ENCODE measurements at regions not wholly inside any gene's neighbourhood (a gene's known extent, or its start where the extent isn't known, plus 50 kb on each side); places are given as distances from the start of the nearest gene placed in this dataset.

- Histone ChIP-seq H3K4me3 (no peak overlapping the region), H3K4me1 (no peaks in the 10 kb centered on the region), H3K36me3 (no peaks in the 10 kb centered on the region), H3K27ac (no peak overlapping the region), H3K27me3 (no peaks in the 10 kb centered on the region), H3K9me3 (no peaks in the 10 kb centered on the region)
- DNase-seq (no peak), ATAC-seq (ENCODE audit: low FRiP score in 2 of 2) (no peak)
- TF ChIP-seq POLR2A (IDR thresholded peaks at IDR 0.05): no peak
- TF ChIP-seq POLR2AphosphoS5 (IDR thresholded peaks at IDR 0.05): no peak
- TF ChIP-seq CTCF (IDR thresholded peaks at IDR 0.05): no peak
- no peak for TF ChIP-seq EP300 (IDR thresholded peaks at IDR 0.05)
- WGBS, 2 donors: 50 to 59% methylated on average over 2 of the region's 2 CpGs
These were observed 1488.0 kb upstream of the CELF4 start for GRCh38 chr18:39053571-39053970.

- no peaks in the 10 kb centered on the region for H3K27me3 ChIP-seq
- H3K4me1 ChIP-seq: no peaks in the 10 kb centered on the region
- no peak overlapping the region for H3K27ac ChIP-seq
- TF ChIP-seq CTCF (IDR thresholded peaks at IDR 0.05): no peak
- TF ChIP-seq POLR2AphosphoS5 (IDR thresholded peaks at IDR 0.05): no peak
- no peak for TF ChIP-seq POLR2A (IDR thresholded peaks at IDR 0.05)
- TF ChIP-seq EP300 (IDR thresholded peaks at IDR 0.05): no peak
- H3K9me3 ChIP-seq: no peaks in the 10 kb centered on the region
- no peak for ATAC-seq (ENCODE audit: low FRiP score in 2 of 2)
- H3K36me3 ChIP-seq: no peaks in the 10 kb centered on the region
- H3K4me3 ChIP-seq: no peak overlapping the region
- no peak for DNase-seq
These were observed 1485.4 kb upstream of the CELF4 start for GRCh38 chr18:39051013-39051412.

- TF ChIP-seq POLR2A (IDR thresholded peaks at IDR 0.05) (no peak), CTCF (IDR thresholded peaks at IDR 0.05) (no peak), EP300 (IDR thresholded peaks at IDR 0.05) (no peak), POLR2AphosphoS5 (IDR thresholded peaks at IDR 0.05) (no peak)
- WGBS, 2 donors: 80 to 82% methylated on average over 2 of the region's 2 CpGs
- H3K4me1 ChIP-seq: no peaks in the 10 kb centered on the region
These were observed 1474.2 kb upstream of the CELF4 start for GRCh38 chr18:39039813-39040212.

GRCh38 chr18:39037925-39038324 is 1472.3 kb upstream of the CELF4 start:
- no peak for ATAC-seq (ENCODE audit: low FRiP score in 2 of 2)
- 58 to 61% methylated on average over 2 of the region's 2 CpGs for WGBS, 2 donors
- Histone ChIP-seq H3K27ac (no peak overlapping the region), H3K36me3 (no peaks in the 10 kb centered on the region), H3K9me3 (no peaks in the 10 kb centered on the region), H3K27me3 (no peaks in the 10 kb centered on the region), H3K4me3 (no peak overlapping the region), H3K4me1 (no peaks in the 10 kb centered on the region)
- DNase-seq: no peak
- no peak for TF ChIP-seq POLR2A (IDR thresholded peaks at IDR 0.05)
- TF ChIP-seq POLR2AphosphoS5 (IDR thresholded peaks at IDR 0.05): no peak
- no peak for TF ChIP-seq CTCF (IDR thresholded peaks at IDR 0.05)
- no peak for TF ChIP-seq EP300 (IDR thresholded peaks at IDR 0.05)

More at GRCh38 chr18:39039813-39040212, 1474.2 kb upstream of the CELF4 start:
- H3K27ac ChIP-seq: no peak overlapping the region
- H3K4me3 ChIP-seq: no peak overlapping the region
- ATAC-seq (ENCODE audit: low FRiP score in 2 of 2): no peak
- H3K27me3 ChIP-seq: no peaks in the 10 kb centered on the region
- no peaks in the 10 kb centered on the region for H3K36me3 ChIP-seq
- no peak for DNase-seq
- H3K9me3 ChIP-seq: no peaks in the 10 kb centered on the region

GRCh38 chr18:39033312-39033711 is 1467.7 kb upstream of the CELF4 start:
- H3K9me3 ChIP-seq: no peaks in the 10 kb centered on the region
- H3K27me3 ChIP-seq: no peaks in the 10 kb centered on the region
- no peaks in the 10 kb centered on the region for H3K36me3 ChIP-seq
- no peak overlapping the region for H3K27ac ChIP-seq
- TF ChIP-seq POLR2AphosphoS5 (IDR thresholded peaks at IDR 0.05) (no peak), EP300 (IDR thresholded peaks at IDR 0.05) (no peak), CTCF (IDR thresholded peaks at IDR 0.05) (no peak), POLR2A (IDR thresholded peaks at IDR 0.05) (no peak)
- H3K4me3 ChIP-seq: no peak overlapping the region
- 84 to 93% methylated on average over 1 of the region's 1 CpG for WGBS, 2 donors
- ATAC-seq (ENCODE audit: low FRiP score in 2 of 2) (no peak), DNase-seq (no peak)
- H3K4me1 ChIP-seq: no peaks in the 10 kb centered on the region
